Neuronal stem cell (in vitro differentiated cells): ENCODE measurements at regions not wholly inside any gene's neighbourhood (a gene's known extent, or its start where the extent isn't known, plus 50 kb on each side); places are given as distances from the start of the nearest gene placed in this dataset.
A peak's percentile ranks its signal among the peaks of the same experiment; 100 is the strongest.

Experiments used
- DNase-seq: peaks from one replicate; pipeline ENCODE4 v3.0.0-alpha.2; 2013; ENCODE audit warnings: low spot score
- H2AFZ ChIP-seq: one replicate; pipeline ENCODE4 v1.6.1; 2013; ENCODE audit warnings: mild to moderate bottlenecking, low read length, inconsistent platforms
- H2AK5ac ChIP-seq: 2 replicates; pipeline ENCODE4 v1.6.1; 2013; ENCODE audit warnings: low read depth, mild to moderate bottlenecking, inconsistent platforms, low read length, moderate library complexity, mixed read lengths
- H2BK120ac ChIP-seq: 2 replicates; pipeline ENCODE4 v1.6.1; 2013; ENCODE audit warnings: low read depth, mild to moderate bottlenecking, inconsistent platforms, low read length, moderate library complexity, mixed read lengths
- H2BK12ac ChIP-seq: one replicate; pipeline ENCODE4 v1.6.1; 2013; ENCODE audit warnings: low read length, inconsistent platforms
- H2BK15ac ChIP-seq: 2 replicates; pipeline ENCODE4 v1.6.1; 2013; ENCODE audit warnings: mild to moderate bottlenecking, low read length, inconsistent platforms, mixed read lengths
- H2BK5ac ChIP-seq: one replicate; pipeline ENCODE4 v1.6.1; 2013; ENCODE audit warnings: inconsistent platforms, mild to moderate bottlenecking, low read length, moderate library complexity
- H3K14ac ChIP-seq: one replicate; pipeline ENCODE4 v1.6.1; 2013; ENCODE audit warnings: low read length, inconsistent platforms
- H3K18ac ChIP-seq: 2 replicates; pipeline ENCODE4 v1.6.1; 2013; ENCODE audit warnings: low read length, inconsistent platforms
- H3K23ac ChIP-seq: 2 replicates; pipeline ENCODE4 v1.6.1; 2013; ENCODE audit warnings: low read depth, mild to moderate bottlenecking, mixed read lengths, low read length, inconsistent platforms; ENCODE audit not compliant: poor library complexity
- H3K27ac ChIP-seq: replicated peaks from 3 replicates; pipeline ENCODE4 v1.5.1; 2013; ENCODE audit warnings: low read length, inconsistent platforms
- H3K27me3 ChIP-seq, 3 experiments: 2 replicates each; pipeline ENCODE4 v1.6.1; 2013; ENCODE audit warnings: low read length in 3 of 3, mild to moderate bottlenecking in 2 of 3, inconsistent platforms in 1 of 3, low read depth in 1 of 3, mixed read lengths in 1 of 3, moderate library complexity in 1 of 3; ENCODE audit not compliant: control insufficient read depth in 3 of 3, insufficient read depth in 3 of 3
- H3K36me3 ChIP-seq, 2 donors: replicated peaks in 1 of 2; 2 replicates each; pipeline ENCODE4 v1.6.1; 2013; ENCODE audit warnings: low read length in 2 of 2; ENCODE audit not compliant: control insufficient read depth in 2 of 2, insufficient read depth in 2 of 2
- H3K4ac ChIP-seq: 2 replicates; pipeline ENCODE4 v1.6.1; 2013; ENCODE audit warnings: inconsistent platforms, mild to moderate bottlenecking, low read length, moderate library complexity
- H3K4me1 ChIP-seq, 2 donors: 1 replicate in 1 of 2; 2 replicates in 1 of 2; pipeline ENCODE4 v1.6.1; 2013; ENCODE audit warnings: low read length in 2 of 2, low read depth in 1 of 2; ENCODE audit not compliant: control insufficient read depth in 2 of 2, insufficient read depth in 1 of 2
- H3K4me2 ChIP-seq: one replicate; pipeline ENCODE4 v1.6.1; 2013; ENCODE audit warnings: mild to moderate bottlenecking, low read length, inconsistent platforms; ENCODE audit not compliant: insufficient read depth, poor library complexity, severe bottlenecking
- H3K4me3 ChIP-seq, 2 donors: 2 replicates each; pipeline ENCODE4 v1.5.1; 2013; ENCODE audit warnings: low read length in 2 of 2, mild to moderate bottlenecking in 2 of 2, inconsistent platforms in 1 of 2, moderate library complexity in 1 of 2
- H3K79me1 ChIP-seq: one replicate; pipeline ENCODE4 v1.6.1; 2013; ENCODE audit warnings: low read depth, mild to moderate bottlenecking, inconsistent platforms, low read length, moderate library complexity
- H3K9ac ChIP-seq: one replicate; pipeline ENCODE4 v1.6.1; 2013; ENCODE audit warnings: mild to moderate bottlenecking, low read depth, low read length, inconsistent platforms; ENCODE audit not compliant: poor library complexity
- H3K9me3 ChIP-seq, 2 donors: replicated peaks in 1 of 2; 2 replicates each; pipeline versions ENCODE3 to v1.6.1; 2013; ENCODE audit warnings: low read length in 2 of 2, mild to moderate bottlenecking in 2 of 2, inconsistent platforms in 1 of 2, low read depth in 1 of 2, mixed read lengths in 1 of 2, moderate library complexity in 1 of 2; ENCODE audit not compliant: control insufficient read depth in 2 of 2, insufficient read depth in 1 of 2
- H4K8ac ChIP-seq: one replicate; pipeline ENCODE4 v1.6.1; 2013; ENCODE audit warnings: low read depth, mild to moderate bottlenecking, inconsistent platforms, low read length, moderate library complexity
- H4K91ac ChIP-seq: one replicate; pipeline ENCODE4 v1.6.1; 2013; ENCODE audit warnings: low read length, low read depth, mild to moderate bottlenecking, inconsistent platforms; ENCODE audit not compliant: poor library complexity
- WGBS, 2 donors: extraction: QIAGEN DNeasy Blood & Tissue Kit; methylation state at CpG; one replicate each; pipeline ENCODE4 v1.1.7; 2013; ENCODE audit warnings: missing lambda C conversion rate in 2 of 2, mixed read lengths in 1 of 2; ENCODE audit not compliant: insufficient read length in 2 of 2, insufficient replicate concordance in 1 of 2; ENCODE audit errors: extremely low coverage in 2 of 2; 5-methylcytosine and 5-hydroxymethylcytosine counted together

- Histone ChIP-seq H3K9me3 (no peaks in the 10 kb centered on the region), H3K18ac (no peak overlapping the region), H3K27me3 (no peaks in the 10 kb centered on the region), H4K8ac (no peak overlapping the region), H3K4me2 (no peak overlapping the region), H2BK12ac (no peak overlapping the region), H2BK120ac (no peak overlapping the region), H3K27ac (no peak overlapping the region), H2AFZ (peak overlapping the region; percentile 64), H3K4me1 (peaks cover 0 to 5% of the 10 kb centered on the region in 2 donors), H3K14ac (no peak overlapping the region), H4K91ac (no peak overlapping the region), H3K9ac (no peak overlapping the region), H3K79me1 (no peaks in the 10 kb centered on the region), H2BK15ac (no peak overlapping the region), H3K36me3 (no peaks in the 10 kb centered on the region), H2BK5ac (no peak overlapping the region), H3K4me3 (no peak overlapping the region), H3K23ac (no peak overlapping the region), H2AK5ac (no peak overlapping the region), H3K4ac (no peak overlapping the region)
- DNase-seq, result no peak
- WGBS, 2 donors, result no CpG with 5 or more reads among the region's 2 CpGs
Measured at GRCh38 chr3:176378789-176379188, 818.5 kb downstream of the TBL1XR1 start.

GRCh38 chr3:176376531-176376930 is 820.8 kb downstream of the TBL1XR1 start:
- no peaks in the 10 kb centered on the region for H3K9me3 ChIP-seq

GRCh38 chr3:176375519-176375918 is 821.8 kb downstream of the TBL1XR1 start:
- no peak overlapping the region for H3K14ac ChIP-seq
- H2BK5ac ChIP-seq, result no peak overlapping the region
- no peak for DNase-seq
- no peak overlapping the region for H2BK120ac ChIP-seq
- no peak overlapping the region for H2AK5ac ChIP-seq
- no peak overlapping the region for H2BK15ac ChIP-seq
- H4K8ac ChIP-seq, result no peak overlapping the region
- H3K4ac ChIP-seq, result no peak overlapping the region
- no peak overlapping the region for H3K27ac ChIP-seq
- H3K4me2 ChIP-seq, result no peak overlapping the region
- no peak overlapping the region for H4K91ac ChIP-seq
- H3K23ac ChIP-seq, result no peak overlapping the region
- H3K4me1 ChIP-seq, result peaks cover 0 to 5% of the 10 kb centered on the region in 2 donors
- WGBS, 2 donors, result no CpG with 5 or more reads among the region's 1 CpG
- H3K9ac ChIP-seq, result no peak overlapping the region
- no peaks in the 10 kb centered on the region for H3K36me3 ChIP-seq
- no peak overlapping the region for H3K4me3 ChIP-seq
- no peaks in the 10 kb centered on the region for H3K79me1 ChIP-seq
- no peaks in the 10 kb centered on the region for H3K9me3 ChIP-seq
- no peak overlapping the region for H3K18ac ChIP-seq
- no peak overlapping the region for H2BK12ac ChIP-seq
- H3K27me3 ChIP-seq, result no peaks in the 10 kb centered on the region
- no peak overlapping the region for H2AFZ ChIP-seq

More at GRCh38 chr3:176376531-176376930, 820.8 kb downstream of the TBL1XR1 start:
- H3K79me1 ChIP-seq, result no peaks in the 10 kb centered on the region
- no peaks in the 10 kb centered on the region for H3K27me3 ChIP-seq
- H4K91ac ChIP-seq, result no peak overlapping the region
- no peak overlapping the region for H3K23ac ChIP-seq
- no peak overlapping the region for H3K27ac ChIP-seq
- no peak overlapping the region for H3K4ac ChIP-seq
- H2AFZ ChIP-seq, result no peak overlapping the region
- no peak overlapping the region for H2AK5ac ChIP-seq
- H2BK5ac ChIP-seq, result no peak overlapping the region
- no peak overlapping the region for H2BK120ac ChIP-seq
- H4K8ac ChIP-seq, result no peak overlapping the region
- H3K18ac ChIP-seq, result no peak overlapping the region
- H3K36me3 ChIP-seq, result no peaks in the 10 kb centered on the region
- peaks cover 0 to 5% of the 10 kb centered on the region in 2 donors for H3K4me1 ChIP-seq
- no peak overlapping the region for H2BK12ac ChIP-seq
- H3K4me2 ChIP-seq, result no peak overlapping the region
- H3K4me3 ChIP-seq, result no peak overlapping the region
- no peak for DNase-seq
- H3K14ac ChIP-seq, result no peak overlapping the region
- no peak overlapping the region for H3K9ac ChIP-seq
- no peak overlapping the region for H2BK15ac ChIP-seq

GRCh38 chr3:176362191-176362731 is 835.0 kb downstream of the TBL1XR1 start:
- H3K4me3 ChIP-seq, result no peak overlapping the region
- WGBS, 2 donors, result no CpG with 5 or more reads among the region's 45 CpGs
- DNase-seq, result no peak

More at GRCh38 chr3:176362191-176362731, 835.0 kb downstream of the TBL1XR1 start:
- H2BK120ac ChIP-seq, result no peak overlapping the region
- H3K36me3 ChIP-seq, result no peaks in the 10 kb centered on the region
- H2AFZ ChIP-seq, result no peak overlapping the region
- H4K91ac ChIP-seq, result no peak overlapping the region
- H2BK15ac ChIP-seq, result no peak overlapping the region
- no peak overlapping the region for H3K27ac ChIP-seq
- H3K9ac ChIP-seq, result no peak overlapping the region
- no peak overlapping the region for H3K23ac ChIP-seq
- H3K9me3 ChIP-seq, result no peaks in the 10 kb centered on the region
- H3K18ac ChIP-seq, result no peak overlapping the region
- H3K27me3 ChIP-seq, result no peaks in the 10 kb centered on the region
- H3K4ac ChIP-seq, result no peak overlapping the region
- no peak overlapping the region for H2BK5ac ChIP-seq
- H3K4me1 ChIP-seq, result no peaks in the 10 kb centered on the region
- H2BK12ac ChIP-seq, result no peak overlapping the region
- H3K14ac ChIP-seq, result no peak overlapping the region
- no peak overlapping the region for H4K8ac ChIP-seq
- H3K4me2 ChIP-seq, result no peak overlapping the region
- H2AK5ac ChIP-seq, result no peak overlapping the region
- H3K79me1 ChIP-seq, result no peaks in the 10 kb centered on the region
